GM19351 (cell line): ENCODE measurements at regions not wholly inside any gene's neighbourhood (a gene's known extent, or its start where the extent isn't known, plus 50 kb on each side); places are given as distances from the start of the nearest gene placed in this dataset.
"Not testable (repeated sequence)": the region's sequence is repeated elsewhere in the genome, so short reads cannot be mapped to it uniquely, and the experiment has no call there.

Experiments used
- ATAC-seq: cut with Tn5 transposase; IDR thresholded peaks from one replicate; pipeline ENCODE4 v1.9.1; 2021; ENCODE audit warnings: mild to moderate bottlenecking, moderate library complexity; ENCODE audit not compliant: unreplicated experiment

DNA sequence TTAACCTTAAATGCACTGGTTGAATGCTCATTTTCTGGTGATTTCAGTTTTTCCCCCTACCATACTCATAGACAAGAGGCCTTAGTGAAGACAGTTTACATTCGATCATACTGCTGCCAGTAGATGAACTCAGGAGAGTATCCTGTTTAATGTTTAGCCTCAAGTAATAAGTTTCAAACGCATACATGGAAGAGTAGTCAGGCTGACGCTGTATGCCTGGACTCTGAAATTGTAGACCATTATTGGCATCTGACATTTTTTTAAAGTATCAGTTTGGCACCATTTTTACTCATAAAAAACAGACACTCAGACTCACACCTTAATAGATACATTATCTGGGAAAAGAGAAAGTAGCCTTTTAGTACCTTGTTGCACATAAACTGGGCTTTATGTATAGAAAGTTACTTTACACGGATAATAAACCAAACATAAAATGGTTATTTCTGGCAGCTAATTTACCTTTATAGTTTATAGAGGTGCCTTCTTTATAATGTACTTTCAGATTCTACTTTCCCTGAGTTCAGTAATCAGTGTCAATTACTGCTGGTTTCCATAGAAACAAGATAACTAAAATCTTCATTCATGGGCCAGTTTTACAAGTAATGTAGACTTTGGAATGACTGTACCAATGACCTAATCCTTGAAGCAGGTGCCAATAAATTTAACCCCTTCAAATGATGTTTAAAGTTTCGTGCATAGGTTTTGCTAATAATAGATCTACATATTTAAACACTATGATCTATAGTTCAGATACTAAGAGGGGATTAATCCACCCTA lies 183.8 kb upstream of the ITGA1 start:
- ATAC-seq = no peak

GRCh38 chr5:52605317-52606313 lies 182.1 kb upstream of the ITGA1 start:
- no peak for ATAC-seq

- no peak for ATAC-seq
These were observed 180.4 kb upstream of the ITGA1 start for GRCh38 chr5:52607227-52607824.

GRCh38 chr5:52620315-52620714 lies 167.4 kb upstream of the ITGA1 start:
- ATAC-seq = no peak

DNA sequence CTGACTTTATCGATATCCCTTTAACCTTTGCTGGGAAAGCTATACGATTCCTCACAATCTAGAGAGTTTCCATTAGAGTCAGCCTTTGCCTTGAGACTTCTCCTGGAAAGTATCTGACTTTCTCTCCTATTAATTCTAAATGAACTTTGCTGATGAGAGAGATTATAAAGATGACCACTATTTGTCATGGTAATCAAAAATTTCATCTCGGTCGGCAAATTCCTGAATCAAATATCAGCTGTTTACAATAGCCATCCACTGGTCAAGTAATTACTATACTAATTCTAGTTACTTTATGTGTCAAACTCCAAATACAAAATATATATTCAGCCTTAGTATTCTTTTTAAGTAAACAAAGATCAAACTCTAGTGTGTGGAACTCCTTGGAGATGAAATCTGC lies 164.4 kb upstream of the ITGA1 start:
- ATAC-seq = no peak

DNA sequence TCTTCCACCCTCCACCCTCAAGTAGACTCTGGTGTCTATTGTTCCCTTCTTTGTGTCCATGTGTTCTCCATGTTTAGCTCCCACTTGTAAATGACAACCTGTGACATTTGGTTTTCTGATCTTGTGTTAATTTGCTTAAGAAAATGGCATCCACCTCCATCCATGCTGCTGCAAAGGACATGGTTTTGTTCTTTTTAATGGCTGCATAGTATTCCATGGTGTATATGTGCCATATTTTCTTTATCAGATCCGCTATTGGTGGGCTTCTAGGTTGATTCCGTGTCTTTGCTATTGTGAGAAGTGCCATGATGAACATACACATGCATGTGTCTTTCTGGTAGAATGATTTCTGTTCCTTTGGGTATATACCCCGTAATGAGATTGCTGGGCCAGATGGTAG lies 163.4 kb upstream of the ITGA1 start:
- ATAC-seq = no peak

- no peak for ATAC-seq
These were observed 161.4 kb upstream of the ITGA1 start for GRCh38 chr5:52626312-52626711.

GRCh38 chr5:52627740-52628139 lies 160.0 kb upstream of the ITGA1 start:
- ATAC-seq = no peak

GRCh38 chr5:52632281-52632680 lies 155.4 kb upstream of the ITGA1 start:
- ATAC-seq = no peak

DNA sequence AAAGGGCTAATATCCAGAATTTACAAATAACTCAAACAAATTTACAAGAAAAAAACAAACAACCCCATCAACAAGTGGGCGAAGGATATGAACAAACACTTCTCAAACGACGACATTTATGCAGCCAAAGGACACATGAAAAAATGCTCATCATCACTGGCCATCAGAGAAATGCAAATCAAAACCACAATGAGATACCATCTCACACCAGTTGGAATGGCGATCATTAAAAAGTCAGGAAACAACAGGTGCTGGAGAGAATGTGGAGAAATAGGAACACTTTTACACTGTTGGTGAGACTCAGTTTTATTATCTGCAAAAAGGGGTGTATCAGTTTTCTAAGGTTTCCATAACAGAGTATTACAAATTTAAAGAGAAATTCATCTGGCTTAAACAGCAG lies 153.5 kb upstream of the ITGA1 start:
- ATAC-seq = not testable (repeated sequence)

DNA sequence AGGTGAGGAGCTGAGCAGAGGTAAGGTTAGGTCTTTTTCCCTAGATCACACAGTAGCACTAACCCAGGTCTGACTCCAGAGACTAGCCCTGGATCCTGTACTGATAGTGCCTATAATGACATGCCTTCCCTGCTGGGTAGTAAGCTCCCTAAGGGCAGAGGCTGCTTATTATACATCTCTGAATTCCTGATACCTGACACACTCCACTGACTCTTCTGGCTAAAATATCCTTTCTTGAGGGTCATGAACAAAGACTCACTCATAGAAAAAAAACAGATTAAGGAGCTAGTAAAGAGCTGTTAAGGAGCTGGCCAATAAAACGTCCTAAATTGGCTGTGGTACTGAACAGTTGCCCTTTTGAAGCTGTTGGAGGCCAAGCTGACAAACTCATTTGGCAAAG lies 149.0 kb upstream of the ITGA1 start:
- ATAC-seq = no peak

- no peak for ATAC-seq
These were observed 139.0 kb upstream of the ITGA1 start for GRCh38 chr5:52648726-52649125.

- no peak for ATAC-seq
These were observed 132.6 kb upstream of the ITGA1 start for GRCh38 chr5:52655163-52655562.

- ATAC-seq = peak; percentile 18
These were observed 131.0 kb upstream of the ITGA1 start for GRCh38 chr5:52656569-52657246.

GRCh38 chr5:52657247-52657645 lies 130.5 kb upstream of the ITGA1 start:
- peak; percentile 60 for ATAC-seq

DNA sequence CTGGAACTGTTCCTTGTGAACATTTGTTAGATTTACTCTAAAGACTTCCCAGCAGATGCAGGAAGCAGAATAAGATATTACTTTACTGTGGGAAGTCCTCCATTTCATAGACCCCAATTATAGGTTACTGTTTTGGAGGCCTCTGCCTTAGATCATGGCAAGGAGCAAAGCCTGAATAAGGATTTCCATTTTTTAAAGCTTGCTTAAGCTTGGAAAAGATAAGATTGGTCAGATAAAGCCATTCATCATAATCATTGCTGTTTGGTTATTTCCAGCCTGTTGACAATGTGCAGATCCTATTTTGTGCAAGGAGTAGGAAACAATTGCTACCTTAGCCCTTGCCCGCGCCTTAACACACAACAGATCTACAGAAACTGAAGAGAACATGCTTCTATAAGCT lies 129.5 kb upstream of the ITGA1 start:
- ATAC-seq = no peak

GRCh38 chr5:52660621-52661020 lies 127.1 kb upstream of the ITGA1 start:
- no peak for ATAC-seq

DNA sequence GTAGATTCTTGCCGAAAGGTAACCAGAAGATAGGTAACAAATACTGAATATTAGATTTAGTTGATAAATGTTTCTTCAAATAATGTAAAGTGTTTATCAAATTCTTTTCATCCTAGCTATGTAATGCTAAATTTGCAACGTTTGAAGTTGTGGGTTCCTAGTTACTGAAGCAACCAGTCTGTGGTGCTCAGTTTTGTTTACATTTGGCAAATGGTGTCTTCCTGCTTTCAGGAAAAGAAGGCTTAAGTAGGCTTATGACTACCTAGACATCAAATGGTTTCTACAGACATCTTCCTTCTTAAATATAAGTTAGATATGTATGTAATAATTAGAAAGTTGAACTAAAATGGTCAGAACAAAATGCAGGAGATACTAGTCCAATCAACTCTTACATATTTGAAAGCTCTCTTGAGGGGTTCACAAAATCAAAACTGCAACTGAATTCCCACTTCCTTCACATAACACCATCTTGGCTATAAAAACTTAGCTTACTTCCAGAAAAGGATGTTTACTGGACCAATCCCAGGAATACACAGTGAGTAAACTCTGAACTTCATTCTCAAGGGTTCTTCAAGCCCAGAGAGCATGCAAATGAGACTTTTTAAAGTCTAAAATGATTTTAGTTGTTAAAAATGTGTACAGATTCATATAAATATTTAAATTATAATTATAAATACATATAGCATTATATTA lies 125.7 kb upstream of the ITGA1 start:
- ATAC-seq = no peak

GRCh38 chr5:52665559-52665958 lies 122.2 kb upstream of the ITGA1 start:
- ATAC-seq = no peak

- no peak for ATAC-seq
These were observed 119.6 kb upstream of the ITGA1 start for GRCh38 chr5:52668139-52668538.
